HCT116 (cell line): ENCODE measurements at regions not wholly inside any gene's neighbourhood (a gene's known extent, or its start where the extent isn't known, plus 50 kb on each side); places are given as distances from the start of the nearest gene placed in this dataset.

Source experiments
- ATAC-seq: fragments of 200-7000 bp; cut with Tn5 transposase; 2 replicates; pipeline ENCODE4 v1.9.1; 2020; ENCODE audit warnings: mild to moderate bottlenecking, moderate library complexity
- BruUV-seq: library from RNA; stranded (reverse); fragments of 400-500 nt; replicated peaks from 2 replicates; lab custom pipeline; 2021; lab: Mats Ljungman, UMichigan
- CTCF ChIA-PET: fragments of 300-600 bp; sonication (Branson Sonifier 250); formaldehyde crosslinking; loops from one replicate; lab custom pipeline; 2021; ENCODE audit warnings: antibody characterized with exemption; lab: Charles Lee
- POLR2A ChIA-PET: fragments of 300-600, 350-600 bp; sonication (Branson Sonifier 250); formaldehyde crosslinking; loops from one replicate; lab custom pipeline; 2021; ENCODE audit warnings: antibody characterized with exemption; lab: Charles Lee
- RAD21 ChIA-PET, 2 experiments: fragments of 300-600 bp; sonication (Branson Sonifier 250); formaldehyde crosslinking; loops; one replicate each; lab custom pipeline; 2023; ENCODE audit warnings: low total read pairs in 2 of 2; ENCODE audit not compliant: uncharacterized antibody in 2 of 2, unreplicated experiment in 2 of 2, low non-redundant PET in 1 of 2; lab: Charles Lee
- DNase-seq: peaks from one replicate; pipeline ENCODE4 v3.0.0-alpha.2; 2010; ENCODE audit warnings: low read depth, low spot score
- H2AFZ ChIP-seq: fragments of 200-600 bp; shearing (Covaris generic), sonication (generic); 2 replicates; pipeline ENCODE4 v1.6.1; 2017; ENCODE audit warnings: low read depth, mixed run types, mixed read lengths, antibody characterized with exemption, low read length; ENCODE audit not compliant: poor library complexity, severe bottlenecking
- H3K27ac ChIP-seq: 2 replicates; pipeline ENCODE4 v1.5.1; 2012; ENCODE audit warnings: low read depth, low read length
- H3K27me3 ChIP-seq: fragments of 200-600 bp; sonication (generic); 2 replicates; pipeline ENCODE4 v1.6.1; 2016; ENCODE audit warnings: mixed run types, low read length, mixed read lengths; ENCODE audit not compliant: insufficient read depth
- H3K36me3 ChIP-seq, 2 experiments: fragments of 200-500 bp in 1 of 2; fragments of 200-600 bp in 1 of 2; sonication (Bioruptor generic) in 1 of 2; sonication (generic) in 1 of 2; 2 replicates each; pipeline versions ENCODE4 v1.5.1 to v1.6.1; 2014 to 2016; ENCODE audit warnings: low read length in 2 of 2, inconsistent platforms in 1 of 2, mixed read lengths in 1 of 2, mixed run types in 1 of 2; ENCODE audit not compliant: insufficient read depth in 2 of 2, control insufficient read depth in 1 of 2
- H3K4me1 ChIP-seq, 2 experiments: fragments of 200-600 bp in 1 of 2; sonication (generic) in 1 of 2; 2 replicates each; pipeline versions ENCODE4 v1.5.1 to v1.6.1; 2012 to 2017; ENCODE audit warnings: low read length in 2 of 2, inconsistent platforms in 1 of 2, mild to moderate bottlenecking in 1 of 2, mixed read lengths in 1 of 2, mixed run types in 1 of 2, moderate library complexity in 1 of 2; ENCODE audit not compliant: insufficient read depth in 2 of 2, control insufficient read depth in 1 of 2
- H3K4me2 ChIP-seq: fragments of 200-600 bp; sonication (generic); 2 replicates; pipeline ENCODE4 v1.6.1; 2017; ENCODE audit warnings: mixed run types, low read length, mixed read lengths
- H3K4me3 ChIP-seq, 2 experiments: fragments of 200-600 bp in 1 of 2; sonication (generic) in 1 of 2; replicated peaks in 1 of 2; 2 replicates each; pipeline ENCODE4 v1.5.1; 2011 to 2016; ENCODE audit warnings: low read length in 2 of 2, control low read depth in 1 of 2, low read depth in 1 of 2, mild to moderate bottlenecking in 1 of 2, mixed read lengths in 1 of 2, mixed run types in 1 of 2
- H3K79me2 ChIP-seq: fragments of 200-600 bp; sonication (generic); 2 replicates; pipeline ENCODE4 v1.6.1; 2017; ENCODE audit warnings: mild to moderate bottlenecking, mixed run types, low read length, moderate library complexity, mixed read lengths; ENCODE audit not compliant: insufficient read depth
- H3K9ac ChIP-seq: fragments of 200-600 bp; sonication (generic); 2 replicates; pipeline ENCODE4 v1.6.1; 2016; ENCODE audit warnings: low read length, mixed read lengths
- H3K9me2 ChIP-seq: fragments of 200-600 bp; sonication (generic), shearing (Covaris generic); 2 replicates; pipeline ENCODE4 v1.6.1; 2017; ENCODE audit warnings: mixed run types, mild to moderate bottlenecking, moderate library complexity; ENCODE audit not compliant: insufficient read depth
- H3K9me3 ChIP-seq, 2 experiments: fragments of 200-500 bp in 1 of 2; fragments of 200-600 bp in 1 of 2; sonication (Bioruptor generic) in 1 of 2; sonication (generic) in 1 of 2; 2 replicates each; pipeline ENCODE4 v1.6.1; 2014 to 2017; ENCODE audit warnings: low read length in 2 of 2, mixed read lengths in 2 of 2, inconsistent platforms in 1 of 2, low read depth in 1 of 2, mild to moderate bottlenecking in 1 of 2, mixed run types in 1 of 2, moderate library complexity in 1 of 2; ENCODE audit not compliant: control insufficient read depth in 1 of 2, insufficient read depth in 1 of 2
- H4K20me1 ChIP-seq: fragments of 200-600 bp; sonication (generic), shearing (Covaris generic); 2 replicates; pipeline ENCODE4 v1.6.1; 2017; ENCODE audit warnings: mixed run types, mild to moderate bottlenecking, moderate library complexity; ENCODE audit not compliant: insufficient read depth
- CBX3 ChIP-seq: IDR thresholded peaks from 2 replicates; pipeline ENCODE4 v1.6.1; 2012; ENCODE audit warnings: low read depth
- EZH2 ChIP-seq: fragments of 200-600 bp; sonication (generic); IDR thresholded peaks from 2 replicates; pipeline ENCODE4 v1.6.1; 2017; ENCODE audit warnings: antibody characterized with exemption, mixed run types
- EZH2phosphoT487 ChIP-seq: fragments of 200-600 bp; IDR thresholded peaks from 2 replicates; pipeline ENCODE4 v1.6.1; 2018; ENCODE audit warnings: antibody characterized with exemption, borderline replicate concordance
- POLR2AphosphoS5 ChIP-seq: IDR thresholded peaks from 2 replicates; pipeline ENCODE4 v1.6.1; 2011; ENCODE audit warnings: mild to moderate bottlenecking, low read depth, low read length, moderate library complexity
- RAD21 ChIP-seq: IDR thresholded peaks from 2 replicates; pipeline ENCODE4 v1.6.1; 2012; ENCODE audit warnings: low read depth, mild to moderate bottlenecking
- SRF ChIP-seq: IDR thresholded peaks from 2 replicates; pipeline ENCODE4 v1.6.1; 2012; ENCODE audit warnings: low read depth
- intact Hi-C: fragments of 100-400 bp; cut with micrococcal nuclease; formaldehyde crosslinking; loops from 2 replicates; pipeline ENCODE4 v1.10.0; 2022

GRCh38 chr4:18512718-18513117 is 491.2 kb upstream of the LCORL start:
- no peak overlapping the region for H3K4me2 ChIP-seq
- no peaks in the 10 kb centered on the region for H3K9me3 ChIP-seq
- no peaks in the 10 kb centered on the region for H3K36me3 ChIP-seq
- H3K27me3 ChIP-seq, result no peaks in the 10 kb centered on the region
- H3K4me3 ChIP-seq, result no peak overlapping the region
- RAD21 ChIA-PET, result no interaction called here
- no peak for DNase-seq
- no peaks in the 10 kb centered on the region for H3K4me1 ChIP-seq
- POLR2A ChIA-PET, result no interaction called here
- TF ChIP-seq POLR2AphosphoS5, result no peak
- no peaks in the 10 kb centered on the region for H3K79me2 ChIP-seq
- no TSS peak for BruUV-seq
- intact Hi-C loops, result no loop called here
- H3K9ac ChIP-seq, result no peak overlapping the region
- CTCF ChIA-PET, result no interaction called here
- no peaks in the 10 kb centered on the region for H3K9me2 ChIP-seq
- H3K27ac ChIP-seq, result no peak overlapping the region
- H2AFZ ChIP-seq, result no peak overlapping the region
- no peak for ATAC-seq
- no peaks in the 10 kb centered on the region for H4K20me1 ChIP-seq

DNA sequence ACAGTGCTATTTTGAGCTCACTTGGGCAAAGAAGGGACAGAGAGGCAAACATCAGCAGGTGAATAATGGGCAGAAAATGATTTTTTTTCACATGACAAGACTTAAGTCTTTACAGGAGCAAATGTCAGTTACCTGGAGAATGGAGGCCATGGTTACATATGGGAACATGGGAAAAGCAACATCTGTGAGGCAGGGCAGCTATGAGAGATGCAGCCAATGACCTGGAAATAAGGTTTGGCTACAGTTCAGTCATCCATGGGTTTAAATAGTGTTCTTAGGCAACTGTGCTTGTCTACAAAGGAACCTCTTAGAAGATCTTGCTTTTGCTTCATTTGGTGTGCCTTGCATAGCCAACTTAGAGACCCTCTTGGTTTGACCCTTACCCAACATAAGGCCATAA is 490.2 kb upstream of the LCORL start:
- ATAC-seq (no peak), DNase-seq (no peak)
- no peak overlapping the region for H3K9ac ChIP-seq
- H3K4me2 ChIP-seq, result no peak overlapping the region
- no peaks in the 10 kb centered on the region for H3K36me3 ChIP-seq
- no peak overlapping the region for H3K27ac ChIP-seq
- H4K20me1 ChIP-seq, result no peaks in the 10 kb centered on the region
- intact Hi-C loops, result no loop called here
- no peaks in the 10 kb centered on the region for H3K9me3 ChIP-seq
- no peaks in the 10 kb centered on the region for H3K9me2 ChIP-seq
- ChIA-PET CTCF (no interaction called here), RAD21 (no interaction called here), POLR2A (no interaction called here)
- no peaks in the 10 kb centered on the region for H3K79me2 ChIP-seq
- H2AFZ ChIP-seq, result no peak overlapping the region
- no TSS peak for BruUV-seq
- no peak overlapping the region for H3K4me3 ChIP-seq
- TF ChIP-seq EZH2 (no peak), EZH2phosphoT487 (no peak), CBX3 (no peak), RAD21 (no peak), SRF (no peak)
- H3K27me3 ChIP-seq, result no peaks in the 10 kb centered on the region
- H3K4me1 ChIP-seq, result no peaks in the 10 kb centered on the region
